ENCODE measurements at regions not wholly inside any gene's neighbourhood (a gene's known extent, or its start where the extent isn't known, plus 50 kb on each side); places are given as distances from the start of the nearest gene placed in this dataset.
"Not testable (repeated sequence)": the region's sequence is repeated elsewhere in the genome, so short reads cannot be mapped to it uniquely, and the experiment has no call there.

- TF ChIP-seq CTCF, EP300 (IDR thresholded peaks at IDR 0.05): not testable (repeated sequence)
Measured at GRCh38 chr21:5121399-5121798, 5400.0 kb upstream of the TPTE start.

Data from suprapubic skin (tissue), 3 donors.